ENCODE measurements at regions not wholly inside any gene's neighbourhood (a gene's known extent, or its start where the extent isn't known, plus 50 kb on each side); places are given as distances from the start of the nearest gene placed in this dataset.

- POLR2A ChIA-PET = no interaction called here
- H3K27ac ChIP-seq (ENCODE audit: low read depth, low read length) = no peak overlapping the region
- H3K4me2 ChIP-seq (ENCODE audit: low read length) = no peak overlapping the region
- RAD21 ChIA-PET (ENCODE audit: low non-redundant PET in 1 of 2, low total read pairs in 2 of 2, uncharacterized antibody in 2 of 2, unreplicated experiment in 2 of 2) = no interaction called here
- no peak overlapping the region for H3K4me3 ChIP-seq (replicated peaks in 1 of 2; ENCODE audit: low read depth in 1 of 2, low read length in 2 of 2)
- no peak for TF ChIP-seq TCF7L2 (IDR thresholded peaks at IDR 0.05; ENCODE audit: borderline replicate concordance, extremely low read depth, insufficient read depth, insufficient read length)
- TF ChIP-seq, protein P1, sequence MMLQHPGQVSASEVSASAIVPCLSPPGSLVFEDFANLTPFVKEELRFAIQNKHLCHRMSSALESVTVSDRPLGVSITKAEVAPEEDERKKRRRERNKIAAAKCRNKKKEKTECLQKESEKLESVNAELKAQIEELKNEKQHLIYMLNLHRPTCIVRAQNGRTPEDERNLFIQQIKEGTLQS (IDR thresholded peaks at IDR 0.05) = no peak
- no peak for TF ChIP-seq EZH2 (IDR thresholded peaks at IDR 0.05)
- TF ChIP-seq, protein P2, sequence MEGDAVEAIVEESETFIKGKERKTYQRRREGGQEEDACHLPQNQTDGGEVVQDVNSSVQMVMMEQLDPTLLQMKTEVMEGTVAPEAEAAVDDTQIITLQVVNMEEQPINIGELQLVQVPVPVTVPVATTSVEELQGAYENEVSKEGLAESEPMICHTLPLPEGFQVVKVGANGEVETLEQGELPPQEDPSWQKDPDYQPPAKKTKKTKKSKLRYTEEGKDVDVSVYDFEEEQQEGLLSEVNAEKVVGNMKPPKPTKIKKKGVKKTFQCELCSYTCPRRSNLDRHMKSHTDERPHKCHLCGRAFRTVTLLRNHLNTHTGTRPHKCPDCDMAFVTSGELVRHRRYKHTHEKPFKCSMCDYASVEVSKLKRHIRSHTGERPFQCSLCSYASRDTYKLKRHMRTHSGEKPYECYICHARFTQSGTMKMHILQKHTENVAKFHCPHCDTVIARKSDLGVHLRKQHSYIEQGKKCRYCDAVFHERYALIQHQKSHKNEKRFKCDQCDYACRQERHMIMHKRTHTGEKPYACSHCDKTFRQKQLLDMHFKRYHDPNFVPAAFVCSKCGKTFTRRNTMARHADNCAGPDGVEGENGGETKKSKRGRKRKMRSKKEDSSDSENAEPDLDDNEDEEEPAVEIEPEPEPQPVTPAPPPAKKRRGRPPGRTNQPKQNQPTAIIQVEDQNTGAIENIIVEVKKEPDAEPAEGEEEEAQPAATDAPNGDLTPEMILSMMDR (IDR thresholded peaks at IDR 0.05 in 2 of 3, conservative IDR thresholded peaks at IDR 0.05 in 1 of 3; ENCODE audit: borderline replicate concordance in 1 of 3, insufficient read depth in 1 of 3, low read depth in 2 of 3, low read length in 2 of 3) = no peak
- TF ChIP-seq EGR1 (IDR thresholded peaks at IDR 0.05; ENCODE audit: low read depth) = no peak
- no peak for TF ChIP-seq POLR2A (IDR thresholded peaks at IDR 0.05; ENCODE audit: borderline replicate concordance, extremely low read depth, insufficient read depth, insufficient read length)
- TF ChIP-seq FOSL1 (IDR thresholded peaks at IDR 0.05; ENCODE audit: low read depth) = no peak
- no peak for TF ChIP-seq CEBPB (IDR thresholded peaks at IDR 0.05; ENCODE audit: low read depth)
- TF ChIP-seq YY1 (IDR thresholded peaks at IDR 0.05; ENCODE audit: extremely low read depth, insufficient replicate concordance, low read depth, low read length) = no peak
- TF ChIP-seq SP1 (IDR thresholded peaks at IDR 0.05; ENCODE audit: low read depth) = no peak
- TF ChIP-seq MAX (IDR thresholded peaks at IDR 0.05) = no peak
- no peak for TF ChIP-seq ELF1 (IDR thresholded peaks at IDR 0.05; ENCODE audit: borderline replicate concordance, low read depth)
- TF ChIP-seq, protein P3, sequence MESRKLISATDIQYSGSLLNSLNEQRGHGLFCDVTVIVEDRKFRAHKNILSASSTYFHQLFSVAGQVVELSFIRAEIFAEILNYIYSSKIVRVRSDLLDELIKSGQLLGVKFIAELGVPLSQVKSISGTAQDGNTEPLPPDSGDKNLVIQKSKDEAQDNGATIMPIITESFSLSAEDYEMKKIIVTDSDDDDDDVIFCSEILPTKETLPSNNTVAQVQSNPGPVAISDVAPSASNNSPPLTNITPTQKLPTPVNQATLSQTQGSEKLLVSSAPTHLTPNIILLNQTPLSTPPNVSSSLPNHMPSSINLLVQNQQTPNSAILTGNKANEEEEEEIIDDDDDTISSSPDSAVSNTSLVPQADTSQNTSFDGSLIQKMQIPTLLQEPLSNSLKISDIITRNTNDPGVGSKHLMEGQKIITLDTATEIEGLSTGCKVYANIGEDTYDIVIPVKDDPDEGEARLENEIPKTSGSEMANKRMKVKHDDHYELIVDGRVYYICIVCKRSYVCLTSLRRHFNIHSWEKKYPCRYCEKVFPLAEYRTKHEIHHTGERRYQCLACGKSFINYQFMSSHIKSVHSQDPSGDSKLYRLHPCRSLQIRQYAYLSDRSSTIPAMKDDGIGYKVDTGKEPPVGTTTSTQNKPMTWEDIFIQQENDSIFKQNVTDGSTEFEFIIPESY (IDR thresholded peaks at IDR 0.05; ENCODE audit: extremely low read depth, insufficient replicate concordance, low read length) = no peak
- TF ChIP-seq JUND (IDR thresholded peaks at IDR 0.05) = no peak
- no peak for TF ChIP-seq SRF (IDR thresholded peaks at IDR 0.05; ENCODE audit: low read depth)
- TF ChIP-seq RAD21 (IDR thresholded peaks at IDR 0.05; ENCODE audit: low read depth) = no peak
- no peak for TF ChIP-seq EZH2phosphoT487 (IDR thresholded peaks at IDR 0.05; ENCODE audit: borderline replicate concordance)
- intact Hi-C loops (cut with micrococcal nuclease) = no loop called here
- no peak overlapping the region for H3K9ac ChIP-seq (ENCODE audit: low read length)
- no peaks in the 10 kb centered on the region for H3K4me1 ChIP-seq (ENCODE audit: control insufficient read depth in 1 of 2, insufficient read depth in 2 of 2, low read length in 2 of 2)
- H4K20me1 ChIP-seq (ENCODE audit: insufficient read depth) = no peaks in the 10 kb centered on the region
- H2AFZ ChIP-seq (ENCODE audit: low read depth, low read length, poor library complexity, severe bottlenecking) = no peak overlapping the region
- ATAC-seq (no peak), DNase-seq (ENCODE audit: low read depth, low spot score) (no peak)
- H3K79me2 ChIP-seq (ENCODE audit: insufficient read depth, low read length) = no peaks in the 10 kb centered on the region
- no peaks in the 10 kb centered on the region for H3K9me2 ChIP-seq (ENCODE audit: insufficient read depth)
- no peaks in the 10 kb centered on the region for H3K36me3 ChIP-seq (ENCODE audit: control insufficient read depth in 1 of 2, insufficient read depth in 2 of 2, low read length in 2 of 2)
- CTCF ChIA-PET = no interaction called here
- no peaks in the 10 kb centered on the region for H3K27me3 ChIP-seq (ENCODE audit: insufficient read depth, low read length)
- BruUV-seq (replicated peaks) = no TSS peak
- peaks cover 11 to 26% of the 10 kb centered on the region in 2 experiments; a peak in 2 of 4 replicates for H3K9me3 ChIP-seq (ENCODE audit: control insufficient read depth in 1 of 2, insufficient read depth in 1 of 2, low read depth in 1 of 2, low read length in 2 of 2)
Observed at GRCh38 chr16:65284626-65285025, 162.8 kb upstream of the CDH11 start.
